GM12873 (cell line): ENCODE measurements at regions not wholly inside any gene's neighbourhood (a gene's known extent, or its start where the extent isn't known, plus 50 kb on each side); places are given as distances from the start of the nearest gene placed in this dataset.

Source experiments
- CTCF ChIP-seq: IDR thresholded peaks from 2 replicates; pipeline ENCODE4 v1.5.1; 2012; ENCODE audit warnings: low read depth, mild to moderate bottlenecking, moderate library complexity, low read length, control low read depth; ENCODE audit not compliant: insufficient read depth; ENCODE audit errors: missing control alignments

DNA sequence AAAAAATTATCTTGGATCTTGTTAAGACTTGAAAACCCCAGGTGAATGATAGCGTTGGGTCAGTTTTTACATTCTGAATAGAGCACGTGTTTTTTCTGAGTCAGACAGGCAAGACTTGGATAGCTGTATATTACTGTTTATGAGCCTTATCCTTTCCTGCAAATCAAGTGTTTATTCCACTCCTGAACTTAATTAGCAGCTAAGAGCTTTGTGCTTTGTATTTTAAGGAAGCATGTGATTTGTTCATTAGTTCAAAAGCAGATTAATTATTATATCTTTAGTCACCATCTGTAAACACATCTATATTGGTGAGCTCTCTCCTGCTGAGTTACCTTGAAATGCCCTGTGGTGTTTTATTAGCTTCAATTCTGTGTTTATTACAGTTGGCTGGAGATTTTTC lies 98.6 kb upstream of the PRPS1L1 start:
- TF ChIP-seq CTCF: no peak

- no peak for TF ChIP-seq CTCF
These were observed 101.2 kb upstream of the PRPS1L1 start for GRCh38 chr7:18128846-18129245.

- no peak for TF ChIP-seq CTCF
These were observed 105.2 kb upstream of the PRPS1L1 start for GRCh38 chr7:18132811-18133210.

GRCh38 chr7:18133921-18134320 lies 106.3 kb upstream of the PRPS1L1 start:
- no peak for TF ChIP-seq CTCF

- TF ChIP-seq CTCF: no peak
These were observed 113.3 kb upstream of the PRPS1L1 start for GRCh38 chr7:18140943-18141342.

GRCh38 chr7:18144166-18144565 lies 116.5 kb upstream of the PRPS1L1 start:
- no peak for TF ChIP-seq CTCF

GRCh38 chr7:18145160-18145559 lies 117.5 kb upstream of the PRPS1L1 start:
- no peak for TF ChIP-seq CTCF
